K562 (cell line): ENCODE measurements at regions not wholly inside any gene's neighbourhood (a gene's known extent, or its start where the extent isn't known, plus 50 kb on each side); places are given as distances from the start of the nearest gene placed in this dataset.

Experiments used
- ATAC-seq: fragments of 200-7000 bp; cut with Tn5 transposase; 3 replicates; pipeline ENCODE4 v1.9.1; 2020; ENCODE audit warnings: moderate library complexity
- BruUV-seq: library from RNA; stranded (reverse); fragments of 400-500 nt; replicated peaks from 2 replicates; lab custom pipeline; 2021; lab: Mats Ljungman, UMichigan
- CTCF ChIA-PET: fragments of 300-600 bp; formaldehyde crosslinking; extraction: SDS; loops from one replicate; lab custom pipeline; 2021; ENCODE audit warnings: low intra/inter-chr PET ratio; lab: Yijun Ruan, JAX
- POLR2A ChIA-PET: fragments of 300-600, 350-650 bp; sonication (Branson Sonifier 250); formaldehyde crosslinking; extraction: SDS; loops from one replicate; lab custom pipeline; 2021; ENCODE audit warnings: antibody characterized with exemption, inconsistent platforms; lab: Yijun Ruan, JAX
- DNase-seq, 4 experiments: peaks; one replicate each; pipeline versions ENCODE4 v3.0.0 to v3.0.0-alpha.2; 2011 to 2018; ENCODE audit warnings: low spot score in 3 of 4, mixed read lengths in 3 of 4; ENCODE audit errors: extremely low read depth in 1 of 4
- FAIRE-seq: peaks from 2 replicates; lab custom pipeline; 2011; peaks lifted over from hg19 to GRCh38; lab: Jason Lieb, UNC
- H2AFZ ChIP-seq: 2 replicates; pipeline ENCODE4 v1.6.0; 2011; ENCODE audit warnings: low read depth, low read length, control low read depth, inconsistent platforms
- H3K27ac ChIP-seq: fragments of 200-600 bp; 3 replicates; pipeline ENCODE4 v1.8.0; 2011; ENCODE audit warnings: low read depth, mild to moderate bottlenecking, control low read depth, inconsistent platforms, low read length, moderate library complexity, mixed read lengths; ENCODE audit errors: extremely low read depth
- H3K27me3 ChIP-seq, 2 experiments: fragments of 300-600 bp in 1 of 2; 2 replicates in 1 of 2; 3 replicates in 1 of 2; pipeline versions ENCODE4 v1.6.0 to v1.8.0; 2011; ENCODE audit warnings: inconsistent platforms in 2 of 2, low read length in 2 of 2, mild to moderate bottlenecking in 1 of 2, mixed read lengths in 1 of 2, moderate library complexity in 1 of 2; ENCODE audit not compliant: control insufficient read depth in 2 of 2, insufficient read depth in 2 of 2
- H3K36me3 ChIP-seq: fragments of 300-600 bp; 3 replicates; pipeline ENCODE4 v1.8.0; 2011; ENCODE audit warnings: mild to moderate bottlenecking, low read length, inconsistent platforms; ENCODE audit not compliant: control insufficient read depth, insufficient read depth
- H3K4me1 ChIP-seq, 2 experiments: fragments of 200-600 bp in 1 of 2; replicated peaks in 1 of 2; 2 replicates in 1 of 2; 3 replicates in 1 of 2; pipeline versions ENCODE4 v1.5.1 to v1.8.0; 2011; ENCODE audit warnings: inconsistent platforms in 2 of 2, low read length in 2 of 2, mild to moderate bottlenecking in 1 of 2, mixed read lengths in 1 of 2, moderate library complexity in 1 of 2; ENCODE audit not compliant: control insufficient read depth in 2 of 2, insufficient read depth in 2 of 2
- H3K4me2 ChIP-seq: 2 replicates; pipeline ENCODE4 v1.6.1; 2011; ENCODE audit warnings: low read length, control low read depth, inconsistent platforms, mixed read lengths; ENCODE audit not compliant: insufficient read depth
- H3K4me3 ChIP-seq: fragments of 200-600 bp; sonication (generic), shearing (Covaris generic); 2 replicates; pipeline ENCODE4 v1.5.1; 2016; ENCODE audit warnings: control low read depth, inconsistent platforms
- H3K79me2 ChIP-seq: fragments of 200-600 bp; 3 replicates; pipeline ENCODE4 v1.8.0; 2011; ENCODE audit warnings: low read length, inconsistent platforms; ENCODE audit not compliant: control insufficient read depth, insufficient read depth
- H3K9ac ChIP-seq, 2 experiments: 2 replicates each; pipeline versions ENCODE4 v1.6.0 to v1.6.1; 2011; ENCODE audit warnings: low read depth in 2 of 2, low read length in 2 of 2, control low read depth in 1 of 2, inconsistent platforms in 1 of 2, mild to moderate bottlenecking in 1 of 2, mixed read lengths in 1 of 2; ENCODE audit not compliant: insufficient read depth in 1 of 2
- H3K9me1 ChIP-seq: one replicate; pipeline ENCODE4 v1.6.0; 2011; ENCODE audit warnings: inconsistent platforms, mild to moderate bottlenecking, low read length, moderate library complexity; ENCODE audit not compliant: control insufficient read depth, insufficient read depth
- H3K9me3 ChIP-seq: replicated peaks from 2 replicates; pipeline ENCODE4 v1.5.1; 2011; ENCODE audit warnings: low read depth, low read length, inconsistent platforms; ENCODE audit not compliant: control insufficient read depth, insufficient read depth
- H4K20me1 ChIP-seq: replicated peaks from 2 replicates; pipeline ENCODE4 v1.6.1; 2011; ENCODE audit warnings: low read length, inconsistent platforms, mixed read lengths; ENCODE audit not compliant: control insufficient read depth, insufficient read depth
- ARID4B ChIP-seq: sonication (generic); formaldehyde crosslinking; IDR thresholded peaks from 2 replicates; pipeline ENCODE4 v1.8.0; 2022; ENCODE audit warnings: mild to moderate bottlenecking, missing genetic modification reagents
- ARNT ChIP-seq, 2 experiments: fragments of 450-650 bp; IDR thresholded peaks; 2 replicates each; pipeline ENCODE4 v1.6.1; 2016; ENCODE audit warnings: mild to moderate bottlenecking in 1 of 2
- DLX4 ChIP-seq: fragments of 250-450 bp; sonication (Bioruptor Pico); IDR thresholded peaks from 2 replicates; pipeline ENCODE4 v1.6.1; 2021; ENCODE audit warnings: mild to moderate bottlenecking
- EWSR1 ChIP-seq: fragments of 450-650 bp; IDR thresholded peaks from 2 replicates; pipeline ENCODE4 v1.6.1; 2018; ENCODE audit warnings: borderline replicate concordance, mild to moderate bottlenecking, low read depth, moderate library complexity; ENCODE audit not compliant: partially characterized antibody
- HOMEZ ChIP-seq: fragments of 250-450 bp; sonication (Bioruptor Pico); IDR thresholded peaks from 2 replicates; pipeline ENCODE4 v1.4.0; 2020; ENCODE audit warnings: mild to moderate bottlenecking, moderate library complexity
- PHB ChIP-seq: fragments of 250-450 bp; sonication (Bioruptor Pico); IDR thresholded peaks from 2 replicates; pipeline ENCODE4 v1.5.0; 2021
- PHTF2 ChIP-seq: fragments of 250-450 bp; sonication (Bioruptor Pico); IDR thresholded peaks from 2 replicates; pipeline ENCODE4 v1.5.0; 2021; ENCODE audit warnings: mild to moderate bottlenecking
- PURB ChIP-seq: sonication (generic); formaldehyde crosslinking; IDR thresholded peaks from 2 replicates; pipeline ENCODE4 v1.9.0; 2021; ENCODE audit warnings: low read depth, mild to moderate bottlenecking, missing genetic modification reagents
- RHOXF2B ChIP-seq: fragments of 250-450 bp; sonication (Bioruptor Pico); conservative IDR thresholded peaks from 2 replicates; pipeline ENCODE4 v1.5.1; 2021
- SMARCB1 ChIP-seq: IDR thresholded peaks from 2 replicates; pipeline ENCODE4 v1.6.1; 2011; ENCODE audit warnings: improper control_type of control experiment, low read depth; ENCODE audit not compliant: insufficient read length
- ZNF583 ChIP-seq: fragments of 250-450 bp; sonication (Bioruptor Pico); IDR thresholded peaks from 2 replicates; pipeline ENCODE4 v1.4.0; 2020
- ZNF77 ChIP-seq: fragments of 250-450 bp; sonication (Bioruptor Pico); IDR thresholded peaks from 2 replicates; pipeline ENCODE4 v1.5.0; 2020
- WGBS: fragments of 100-300 bp; shearing (Covaris generic); methylation state at CpG from one replicate; pipeline ENCODE4 v1.1.6; 2016; ENCODE audit warnings: low coverage, mixed read lengths; ENCODE audit not compliant: insufficient coverage; ENCODE audit errors: missing lambda C conversion rate; 5-methylcytosine and 5-hydroxymethylcytosine counted together
- in situ Hi-C: fragments of 300-500 bp; cut with MboI; formaldehyde crosslinking; loops from 4 replicates; pipeline ENCODE4 v1.15.0; 2018; ENCODE audit warnings: inconsistent platforms, mixed read lengths
- intact Hi-C: fragments of 100-400 bp; cut with micrococcal nuclease; formaldehyde crosslinking; loops from 2 replicates; pipeline ENCODE4 v1.14.2; 2022

GRCh38 chr20:58044286-58044685 lies 184.2 kb downstream of the ANKRD60 start:
- Histone ChIP-seq H3K4me2 (no peak overlapping the region), H3K27me3 (peaks cover 2 to 24% of the 10 kb centered on the region in 2 experiments; a peak in 3 of 5 replicates), H3K9me3 (no peaks in the 10 kb centered on the region), H3K36me3 (no peaks in the 10 kb centered on the region), H3K27ac (no peak overlapping the region), H3K79me2 (no peaks in the 10 kb centered on the region), H3K4me3 (no peak overlapping the region), H3K9me1 (no peaks in the 10 kb centered on the region), H2AFZ (no peak overlapping the region), H3K4me1 (no peaks in the 10 kb centered on the region), H4K20me1 (no peaks in the 10 kb centered on the region), H3K9ac (no peak overlapping the region)
- intact Hi-C loops: no loop called here
- ATAC-seq: no peak
- CTCF ChIA-PET: no interaction called here
- FAIRE-seq: no peak
- in situ Hi-C loops: no loop called here
- BruUV-seq: no TSS peak
- TF ChIP-seq EWSR1: no peak
- TF ChIP-seq ARID4B (CRISPR knock-in tag): no peak
- TF ChIP-seq ARNT (IDR thresholded peaks at IDR 0.05): no peak
- no peak for TF ChIP-seq PHTF2 (CRISPR knock-in tag)
- no peak for TF ChIP-seq DLX4 (CRISPR knock-in tag)
- no peak for TF ChIP-seq PHB (CRISPR knock-in tag)
- TF ChIP-seq HOMEZ (CRISPR knock-in tag): no peak
- no peak for TF ChIP-seq RHOXF2B (CRISPR knock-in tag)
- no peak for TF ChIP-seq SMARCB1
- no peak for TF ChIP-seq PURB (CRISPR knock-in tag)
- no peak for TF ChIP-seq ZNF583 (CRISPR knock-in tag)
- no peak for TF ChIP-seq ZNF77 (CRISPR knock-in tag)
- POLR2A ChIA-PET: interaction anchor here (0.6 kb wide), 2 partner anchors 188 to 455 kb away, joined by 3 read pairs; no protein-coding TSS in a partner anchor
- no peak for DNase-seq
- WGBS: 0% methylated on average over 6 of the region's 6 CpGs
